Erythroblast (primary cell): ENCODE measurements at regions not wholly inside any gene's neighbourhood (a gene's known extent, or its start where the extent isn't known, plus 50 kb on each side); places are given as distances from the start of the nearest gene placed in this dataset.

Source experiments
- DNase-seq, 2 experiments: peaks; one replicate each; lab custom pipeline; 2025; lab: John Stamatoyannopoulos, UW
- GATA1 ChIP-seq: IDR thresholded peaks from 2 replicates; pipeline ENCODE4 v1.6.1; 2011; ENCODE audit warnings: low read depth, mild to moderate bottlenecking, control low read depth, low read length, moderate library complexity
- POLR2A ChIP-seq: IDR thresholded peaks from 2 replicates; pipeline ENCODE4 v1.6.1; 2011; ENCODE audit warnings: mild to moderate bottlenecking, low read length

- TF ChIP-seq POLR2A (no peak), GATA1 (no peak)
- DNase-seq: no peak
These were observed 202.3 kb upstream of the KLF6 start for GRCh38 chr10:3987143-3987974.

- TF ChIP-seq POLR2A (no peak), GATA1 (no peak)
- DNase-seq: no peak
These were observed 201.6 kb upstream of the KLF6 start for GRCh38 chr10:3986493-3987142.

GRCh38 chr10:3982746-3983442 is 197.9 kb upstream of the KLF6 start:
- no peak for TF ChIP-seq POLR2A
- TF ChIP-seq GATA1: no peak
- no peak for DNase-seq

GRCh38 chr10:3981300-3981699 is 196.3 kb upstream of the KLF6 start:
- TF ChIP-seq POLR2A (no peak), GATA1 (no peak)
- no peak for DNase-seq

DNA sequence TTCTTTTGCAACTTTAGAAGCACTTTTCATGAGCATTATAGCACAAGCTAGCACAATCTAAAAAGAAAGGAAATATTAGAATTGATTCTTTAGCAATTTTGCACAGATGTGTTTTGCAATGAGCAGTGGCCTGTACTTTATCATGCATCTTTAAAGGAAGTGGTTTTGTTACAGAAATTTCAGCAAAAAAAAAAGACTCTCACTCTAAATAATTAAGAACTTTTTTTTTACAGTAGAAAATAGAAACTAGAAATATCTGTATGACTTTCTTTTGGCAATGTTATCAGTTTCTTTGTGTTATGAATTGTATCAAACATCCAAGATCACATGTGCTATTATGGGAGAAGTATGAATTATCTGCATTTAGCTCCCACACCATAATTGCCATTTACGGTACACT is 195.7 kb upstream of the KLF6 start:
- TF ChIP-seq POLR2A (no peak), GATA1 (no peak)
- DNase-seq: no peak

- TF ChIP-seq POLR2A: no peak
- TF ChIP-seq GATA1: no peak
These were observed 195.1 kb upstream of the KLF6 start for GRCh38 chr10:3980144-3980543.

DNA sequence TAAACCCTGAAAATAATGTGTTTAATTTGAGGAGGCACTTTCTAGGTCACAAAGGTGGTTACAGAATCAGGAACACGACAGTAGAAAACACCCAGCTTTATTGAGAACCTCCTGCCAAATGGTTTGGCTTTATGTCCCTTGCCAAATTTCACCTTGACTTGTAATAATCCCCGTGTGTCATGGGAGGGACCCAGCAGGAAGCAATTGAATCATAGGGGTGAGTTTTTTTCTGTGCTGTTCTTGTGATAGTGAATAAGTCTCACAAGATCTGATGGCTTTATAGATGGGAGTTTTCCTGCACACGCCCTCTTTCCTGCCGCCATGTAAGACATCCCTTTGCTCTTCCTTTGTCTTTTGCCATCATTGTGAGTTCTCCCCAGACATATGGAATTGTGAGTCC is 193.8 kb upstream of the KLF6 start:
- DNase-seq: no peak
- TF ChIP-seq POLR2A (no peak), GATA1 (no peak)

More at GRCh38 chr10:3980144-3980543, 195.1 kb upstream of the KLF6 start:
- DNase-seq: no peak

- DNase-seq: no peak
- TF ChIP-seq POLR2A (no peak), GATA1 (no peak)
These were observed 193.2 kb upstream of the KLF6 start for GRCh38 chr10:3978174-3978573.

DNA sequence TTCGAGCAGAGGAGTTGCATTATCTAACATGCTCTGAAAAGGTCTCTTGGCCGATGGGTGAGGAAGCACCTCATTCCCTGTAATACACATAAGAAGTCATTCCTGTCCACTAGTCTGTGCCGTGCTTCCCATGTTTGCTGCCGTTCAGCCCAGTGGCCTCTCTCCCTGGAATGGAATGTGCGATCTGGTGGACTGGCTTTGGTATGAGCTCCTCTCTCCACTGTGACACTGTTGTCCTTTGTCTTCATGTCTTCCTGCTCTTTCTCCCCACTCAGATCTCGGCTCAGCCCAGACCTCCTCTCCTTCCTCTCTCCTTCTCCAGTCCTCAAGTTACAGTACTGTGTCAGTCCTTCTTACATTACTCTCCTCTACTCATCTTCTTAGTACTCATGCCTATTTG is 192.8 kb upstream of the KLF6 start:
- DNase-seq: no peak
- no peak for TF ChIP-seq GATA1

- TF ChIP-seq POLR2A: no peak
- TF ChIP-seq GATA1: no peak
- no peak for DNase-seq
These were observed 191.7 kb upstream of the KLF6 start for GRCh38 chr10:3976718-3977117.

- DNase-seq: no peak
These were observed 191.2 kb upstream of the KLF6 start for GRCh38 chr10:3976171-3976570.

DNA sequence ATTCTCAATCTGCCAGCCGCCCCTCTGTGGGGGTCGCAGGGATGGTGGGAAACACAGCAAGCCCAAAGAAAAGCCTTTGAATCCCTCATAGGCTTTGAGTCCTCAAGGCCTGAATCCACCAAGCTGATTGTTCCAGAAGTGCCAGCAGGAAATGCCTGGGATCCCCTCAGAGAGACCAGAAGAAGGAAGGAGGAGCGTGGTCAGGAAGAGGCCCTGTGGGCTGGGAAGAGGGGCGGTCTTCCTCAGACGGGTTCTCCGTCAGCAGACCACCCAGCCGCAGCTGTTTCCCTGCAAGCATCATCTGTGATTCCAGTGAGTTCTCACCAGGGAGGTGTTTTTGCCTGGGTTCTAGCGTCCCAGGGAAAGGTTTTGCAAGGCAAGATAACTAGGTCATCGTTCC is 190.0 kb upstream of the KLF6 start:
- no peak for DNase-seq

More at GRCh38 chr10:3976171-3976570, 191.2 kb upstream of the KLF6 start:
- no peak for TF ChIP-seq POLR2A
- no peak for TF ChIP-seq GATA1

DNA sequence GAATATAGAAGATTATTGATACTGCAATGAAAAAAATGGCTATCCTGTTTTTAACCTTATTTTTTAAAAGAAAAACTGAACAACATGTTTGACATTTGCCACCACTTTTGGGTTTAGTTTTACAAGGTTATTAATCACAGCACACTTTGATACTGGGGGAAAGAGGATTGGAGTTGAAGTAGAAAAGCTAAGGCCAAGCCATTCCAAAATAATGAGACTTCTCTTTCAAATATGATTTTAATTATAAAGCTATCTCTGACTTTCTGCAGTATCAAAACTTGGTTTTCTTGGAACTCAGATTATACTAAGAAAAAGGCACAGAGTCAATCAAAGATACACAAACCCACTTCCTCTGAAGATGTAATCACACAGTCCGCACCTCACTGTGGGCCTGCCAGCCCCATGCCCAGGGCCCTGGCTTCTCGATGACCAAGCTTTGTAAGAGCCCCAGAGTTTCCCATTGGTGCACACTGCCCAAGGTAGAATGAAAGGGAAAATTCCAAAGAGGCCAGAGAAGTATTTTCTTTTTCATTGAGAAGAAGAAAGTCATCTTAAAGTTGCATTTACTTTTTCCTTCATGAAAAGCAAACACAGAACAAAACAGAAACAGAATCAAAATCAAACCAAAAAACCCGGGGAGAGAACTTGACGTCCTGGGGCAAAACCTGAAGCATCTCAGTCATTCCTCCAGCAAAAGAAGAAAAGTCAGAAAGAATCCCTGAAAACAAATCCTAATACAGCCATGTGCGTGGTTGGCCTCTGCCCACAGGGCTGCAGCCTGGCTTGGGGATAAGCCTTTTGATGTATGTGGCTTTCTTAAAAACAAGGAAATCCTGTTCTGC is 187.7 kb upstream of the KLF6 start:
- DNase-seq: no peak
- TF ChIP-seq POLR2A (no peak), GATA1 (no peak)

More for the DNA sequence above, 190.0 kb upstream of the KLF6 start:
- TF ChIP-seq POLR2A: no peak
- no peak for TF ChIP-seq GATA1
